Mesothelial cell of epicardium (in vitro differentiated cells): ENCODE measurements at regions not wholly inside any gene's neighbourhood (a gene's known extent, or its start where the extent isn't known, plus 50 kb on each side); places are given as distances from the start of the nearest gene placed in this dataset.

Experiments used
- DNase-seq, 2 experiments: peaks; one replicate each; pipeline ENCODE4 v3.0.0; 2021; ENCODE audit warnings: low spot score in 2 of 2; ENCODE audit not compliant: unreplicated experiment in 2 of 2
- H3K27ac Mint-ChIP-seq: 2 replicates; pipeline ENCODE4 v1.8.0; 2021; ENCODE audit warnings: mixed read lengths
- H3K27me3 Mint-ChIP-seq: 2 replicates; pipeline ENCODE4 v1.8.0; 2021; ENCODE audit warnings: low read depth, mixed read lengths
- H3K36me3 Mint-ChIP-seq: 2 replicates; pipeline ENCODE4 v1.8.0; 2021; ENCODE audit warnings: mixed read lengths
- H3K4me1 Mint-ChIP-seq: 2 replicates; pipeline ENCODE4 v1.8.0; 2021; ENCODE audit warnings: mixed read lengths
- H3K4me3 Mint-ChIP-seq: 2 replicates; pipeline ENCODE4 v1.8.0; 2021; ENCODE audit warnings: mild to moderate bottlenecking, moderate library complexity, mixed read lengths
- H3K9me3 Mint-ChIP-seq: 2 replicates; pipeline ENCODE4 v1.8.0; 2021; ENCODE audit warnings: mixed read lengths
- CTCF ChIP-seq: fragments of 200-600 bp; sonication (generic); IDR thresholded peaks from one replicate; pipeline ENCODE4 v1.5.0; 2021; ENCODE audit warnings: antibody characterized with exemption; ENCODE audit not compliant: unreplicated experiment

- no peak for DNase-seq
- Mint-ChIP-seq H3K27me3 (peaks cover 25% of the 10 kb centered on the region), H3K4me3 (no peak overlapping the region), H3K4me1 (peaks cover 1% of the 10 kb centered on the region), H3K9me3 (peaks cover 20% of the 10 kb centered on the region), H3K36me3 (no peaks in the 10 kb centered on the region), H3K27ac (no peak overlapping the region)
- no peak for TF ChIP-seq CTCF
Measured at GRCh38 chr10:113420057-113420732, 132.7 kb upstream of the HABP2 start.

- no peak for TF ChIP-seq CTCF
Measured at GRCh38 chr10:113420733-113421675, 131.8 kb upstream of the HABP2 start.

GRCh38 chr10:113422371-113422770, 130.5 kb upstream of the HABP2 start:
- H3K27ac Mint-ChIP-seq = no peak overlapping the region
- no peaks in the 10 kb centered on the region for H3K36me3 Mint-ChIP-seq
- peaks cover 25% of the 10 kb centered on the region for H3K27me3 Mint-ChIP-seq
- no peak for TF ChIP-seq CTCF
- no peak for DNase-seq
- H3K9me3 Mint-ChIP-seq = peaks cover 20% of the 10 kb centered on the region
- H3K4me3 Mint-ChIP-seq = no peak overlapping the region
- H3K4me1 Mint-ChIP-seq = peaks cover 7% of the 10 kb centered on the region

More at GRCh38 chr10:113420733-113421675, 131.8 kb upstream of the HABP2 start:
- Mint-ChIP-seq H3K36me3 (no peaks in the 10 kb centered on the region), H3K4me3 (no peak overlapping the region), H3K27me3 (peaks cover 29% of the 10 kb centered on the region), H3K27ac (no peak overlapping the region), H3K4me1 (peaks cover 7% of the 10 kb centered on the region), H3K9me3 (peaks cover 20% of the 10 kb centered on the region)
- DNase-seq = no peak

GRCh38 chr10:113423981-113424721, 128.7 kb upstream of the HABP2 start:
- Mint-ChIP-seq H3K27ac (no peak overlapping the region), H3K36me3 (no peaks in the 10 kb centered on the region), H3K9me3 (peaks cover 14% of the 10 kb centered on the region), H3K27me3 (peaks cover 30% of the 10 kb centered on the region), H3K4me1 (peaks cover 7% of the 10 kb centered on the region), H3K4me3 (no peak overlapping the region)
- TF ChIP-seq CTCF = no peak
- DNase-seq = no peak

- peaks cover 36% of the 10 kb centered on the region for H3K27me3 Mint-ChIP-seq
- DNase-seq = no peak
- peaks cover 6% of the 10 kb centered on the region for H3K9me3 Mint-ChIP-seq
- peaks cover 7% of the 10 kb centered on the region for H3K4me1 Mint-ChIP-seq
- no peak overlapping the region for H3K4me3 Mint-ChIP-seq
- TF ChIP-seq CTCF = no peak
- no peaks in the 10 kb centered on the region for H3K36me3 Mint-ChIP-seq
- H3K27ac Mint-ChIP-seq = no peak overlapping the region
Measured at GRCh38 chr10:113425008-113425407, 127.8 kb upstream of the HABP2 start.
